CD4-positive, alpha-beta memory T cell (primary cell): ENCODE measurements at regions not wholly inside any gene's neighbourhood (a gene's known extent, or its start where the extent isn't known, plus 50 kb on each side); places are given as distances from the start of the nearest gene placed in this dataset.

Source experiments
- CTCF ChIA-PET: fragments of 350-600 bp; sonication (Branson Sonifier 250); formaldehyde crosslinking; loops from one replicate; lab custom pipeline; 2021; ENCODE audit warnings: inconsistent platforms; ENCODE audit not compliant: partially characterized antibody; lab: Charles Lee
- POLR2A ChIA-PET: fragments of 350-600 bp; sonication (Branson Sonifier 250); formaldehyde crosslinking; loops from one replicate; lab custom pipeline; 2021; ENCODE audit not compliant: partially characterized antibody; lab: Charles Lee
- DNase-seq, 5 donors: peaks; one replicate each; pipeline versions ENCODE4 v3.0.0 to v3.0.0-alpha.2; 2020 to 2022; ENCODE audit warnings: mixed read lengths in 1 of 5
- H3K27ac ChIP-seq: one replicate; pipeline ENCODE4 v1.7.0; 2013; ENCODE audit warnings: low read depth, low read length
- H3K27me3 ChIP-seq: 2 replicates; pipeline ENCODE4 v1.7.0; 2013; ENCODE audit warnings: mild to moderate bottlenecking, low read length, moderate library complexity; ENCODE audit not compliant: insufficient read depth
- H3K36me3 ChIP-seq: 2 replicates; pipeline ENCODE4 v1.7.0; 2013; ENCODE audit warnings: mild to moderate bottlenecking, low read length, moderate library complexity; ENCODE audit not compliant: insufficient read depth
- H3K4me1 ChIP-seq: 2 replicates; pipeline ENCODE4 v1.7.0; 2013; ENCODE audit warnings: mild to moderate bottlenecking, low read length, moderate library complexity; ENCODE audit not compliant: insufficient read depth
- H3K4me3 ChIP-seq, 2 donors: one replicate each; pipeline ENCODE4 v1.7.0; 2013; ENCODE audit warnings: low read length in 2 of 2, mild to moderate bottlenecking in 1 of 2
- H3K9me3 ChIP-seq, 2 donors: one replicate each; pipeline ENCODE4 v1.7.0; 2013; ENCODE audit warnings: low read length in 2 of 2, control low read depth in 1 of 2; ENCODE audit not compliant: control insufficient read depth in 1 of 2
- H3K27ac Mint-ChIP-seq, 7 donors: one replicate each; pipeline ENCODE4 v1.8.0; 2020 to 2021; ENCODE audit warnings: mixed read lengths in 7 of 7, mild to moderate bottlenecking in 6 of 7, inconsistent platforms in 3 of 7, moderate library complexity in 3 of 7
- H3K27me3 Mint-ChIP-seq, 2 donors: one replicate each; pipeline ENCODE4 v1.8.0; 2020 to 2021; ENCODE audit warnings: mixed read lengths in 2 of 2
- H3K36me3 Mint-ChIP-seq, 2 donors: one replicate each; pipeline ENCODE4 v1.8.0; 2020 to 2021; ENCODE audit warnings: mixed read lengths in 2 of 2, inconsistent platforms in 1 of 2, mild to moderate bottlenecking in 1 of 2
- H3K4me1 Mint-ChIP-seq, 4 donors: one replicate each; pipeline ENCODE4 v1.8.0; 2020 to 2021; ENCODE audit warnings: mixed read lengths in 4 of 4, mild to moderate bottlenecking in 1 of 4
- H3K4me3 Mint-ChIP-seq, 8 donors: one replicate each; pipeline ENCODE4 v1.8.0; 2020 to 2021; ENCODE audit warnings: mixed read lengths in 8 of 8, mild to moderate bottlenecking in 7 of 8, moderate library complexity in 6 of 8, inconsistent platforms in 3 of 8
- H3K9me3 Mint-ChIP-seq, 8 donors: one replicate each; pipeline ENCODE4 v1.8.0; 2020 to 2021; ENCODE audit warnings: mixed read lengths in 8 of 8, mild to moderate bottlenecking in 5 of 8, inconsistent platforms in 3 of 8, moderate library complexity in 1 of 8
- intact Hi-C: fragments of 100-400 bp; cut with micrococcal nuclease; formaldehyde crosslinking; loops from one replicate; pipeline ENCODE4 v1.15.1; 2023

DNA sequence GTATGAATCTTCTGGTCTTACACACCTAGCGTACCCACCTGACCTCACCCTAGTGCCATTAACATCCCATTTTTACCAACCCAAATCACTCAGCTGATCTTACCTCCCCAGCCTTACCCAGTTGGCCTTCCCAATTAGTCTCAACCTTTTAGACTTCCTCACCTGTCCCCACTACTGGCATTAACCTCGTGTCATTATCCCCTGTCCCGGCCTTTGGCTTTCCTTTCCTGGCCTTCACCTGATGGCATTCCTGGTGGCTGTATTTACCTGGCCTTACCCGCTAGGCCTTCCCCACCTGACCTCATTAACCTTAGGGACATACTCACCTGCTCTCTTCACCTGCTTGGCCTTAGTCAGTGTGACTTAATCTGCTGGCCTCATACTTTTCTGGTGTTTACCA, 104.1 kb downstream of the IL12A start:
- H3K36me3 Mint-ChIP-seq, result no peaks in the 10 kb centered on the region
- H3K4me1 Mint-ChIP-seq, result no peaks in the 10 kb centered on the region
- ChIA-PET POLR2A (no interaction called here), CTCF (no interaction called here)
- peaks cover 0 to 3% (median 0%) of the 10 kb centered on the region in 8 donors for H3K9me3 Mint-ChIP-seq
- intact Hi-C loops, result no loop called here
- Histone ChIP-seq H3K9me3 (no peaks in the 10 kb centered on the region), H3K27me3 (no peaks in the 10 kb centered on the region), H3K27ac (no peak overlapping the region), H3K36me3 (no peaks in the 10 kb centered on the region), H3K4me3 (no peak overlapping the region), H3K4me1 (no peaks in the 10 kb centered on the region)
- DNase-seq, result no peak
- H3K27ac Mint-ChIP-seq, result no peak overlapping the region
- H3K27me3 Mint-ChIP-seq, result no peaks in the 10 kb centered on the region
- H3K4me3 Mint-ChIP-seq, result no peak overlapping the region

DNA sequence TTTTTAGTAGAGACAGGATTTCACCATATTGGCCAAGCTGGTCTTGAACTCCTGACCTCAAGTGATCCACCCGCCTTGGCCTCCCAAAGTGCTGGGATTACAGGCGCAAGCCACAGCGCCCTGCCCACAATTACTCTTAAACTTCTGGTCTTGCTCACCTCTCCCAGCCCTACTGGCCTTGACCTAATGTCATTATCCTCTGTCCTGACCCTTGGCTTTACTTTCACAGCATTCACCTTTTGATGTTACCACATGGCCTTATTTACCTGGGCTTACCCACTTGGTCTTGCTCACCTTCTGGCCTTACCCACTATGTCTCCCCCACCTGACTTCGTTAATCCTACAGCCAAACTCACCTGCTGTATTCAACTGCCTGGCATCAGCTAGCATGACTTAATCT, 105.9 kb downstream of the IL12A start:
- Mint-ChIP-seq H3K4me1 (no peaks in the 10 kb centered on the region), H3K4me3 (no peak overlapping the region), H3K36me3 (no peaks in the 10 kb centered on the region), H3K27ac (no peak overlapping the region), H3K9me3 (peaks cover 0 to 2% (median 0%) of the 10 kb centered on the region in 8 donors), H3K27me3 (no peaks in the 10 kb centered on the region)
- CTCF ChIA-PET, result no interaction called here
- Histone ChIP-seq H3K9me3 (no peaks in the 10 kb centered on the region), H3K27ac (no peak overlapping the region), H3K4me3 (no peak overlapping the region), H3K36me3 (no peaks in the 10 kb centered on the region), H3K4me1 (no peaks in the 10 kb centered on the region), H3K27me3 (no peaks in the 10 kb centered on the region)
- intact Hi-C loops, result no loop called here
- no peak for DNase-seq
- POLR2A ChIA-PET, result no interaction called here

DNA sequence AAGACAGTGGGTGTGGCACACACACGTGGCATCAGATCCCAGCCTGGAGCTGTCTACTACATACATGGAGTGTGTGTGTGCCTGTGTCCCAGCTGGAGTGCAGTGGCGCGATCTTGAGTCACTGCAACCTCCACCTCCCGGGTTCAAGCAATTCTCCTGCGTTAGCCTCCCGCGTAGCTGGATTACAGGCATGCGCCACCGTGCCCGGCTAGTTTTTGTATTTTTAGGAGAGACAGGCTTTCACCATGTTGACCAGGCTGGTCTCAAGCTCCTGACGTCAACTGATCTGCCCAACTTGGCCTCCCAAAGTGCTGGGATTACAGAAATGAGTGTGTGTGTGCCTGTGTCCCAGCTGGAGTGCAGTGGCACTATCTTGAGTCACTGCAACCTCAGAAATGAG, 108.8 kb downstream of the IL12A start:
- Histone ChIP-seq H3K9me3 (no peaks in the 10 kb centered on the region), H3K4me1 (no peaks in the 10 kb centered on the region), H3K27ac (no peak overlapping the region), H3K4me3 (no peak overlapping the region), H3K27me3 (no peaks in the 10 kb centered on the region), H3K36me3 (no peaks in the 10 kb centered on the region)
- Mint-ChIP-seq H3K27me3 (peaks cover 0 to 7% of the 10 kb centered on the region in 2 donors), H3K4me3 (no peak overlapping the region), H3K27ac (no peak overlapping the region), H3K9me3 (peaks cover 0 to 3% (median 0%) of the 10 kb centered on the region in 8 donors), H3K36me3 (no peaks in the 10 kb centered on the region), H3K4me1 (no peaks in the 10 kb centered on the region)
- intact Hi-C loops, result no loop called here
- CTCF ChIA-PET, result no interaction called here
- no peak for DNase-seq
- POLR2A ChIA-PET, result no interaction called here

GRCh38 chr3:160098261-160098908, 109.8 kb downstream of the IL12A start:
- ChIA-PET POLR2A (no interaction called here), CTCF (no interaction called here)
- no peaks in the 10 kb centered on the region for H3K36me3 ChIP-seq
- H3K9me3 Mint-ChIP-seq, result peaks cover 0 to 3% (median 0%) of the 10 kb centered on the region in 8 donors
- no peaks in the 10 kb centered on the region for H3K9me3 ChIP-seq
- peaks cover 0 to 8% of the 10 kb centered on the region in 2 donors for H3K27me3 Mint-ChIP-seq
- no peaks in the 10 kb centered on the region for H3K27me3 ChIP-seq
- H3K36me3 Mint-ChIP-seq, result no peaks in the 10 kb centered on the region
- no peak for DNase-seq
- H3K4me3 Mint-ChIP-seq, result no peak overlapping the region
- no peak overlapping the region for H3K27ac Mint-ChIP-seq
- no peaks in the 10 kb centered on the region for H3K4me1 ChIP-seq
- H3K27ac ChIP-seq, result no peak overlapping the region
- intact Hi-C loops, result no loop called here
- no peak overlapping the region for H3K4me3 ChIP-seq
- no peaks in the 10 kb centered on the region for H3K4me1 Mint-ChIP-seq

DNA sequence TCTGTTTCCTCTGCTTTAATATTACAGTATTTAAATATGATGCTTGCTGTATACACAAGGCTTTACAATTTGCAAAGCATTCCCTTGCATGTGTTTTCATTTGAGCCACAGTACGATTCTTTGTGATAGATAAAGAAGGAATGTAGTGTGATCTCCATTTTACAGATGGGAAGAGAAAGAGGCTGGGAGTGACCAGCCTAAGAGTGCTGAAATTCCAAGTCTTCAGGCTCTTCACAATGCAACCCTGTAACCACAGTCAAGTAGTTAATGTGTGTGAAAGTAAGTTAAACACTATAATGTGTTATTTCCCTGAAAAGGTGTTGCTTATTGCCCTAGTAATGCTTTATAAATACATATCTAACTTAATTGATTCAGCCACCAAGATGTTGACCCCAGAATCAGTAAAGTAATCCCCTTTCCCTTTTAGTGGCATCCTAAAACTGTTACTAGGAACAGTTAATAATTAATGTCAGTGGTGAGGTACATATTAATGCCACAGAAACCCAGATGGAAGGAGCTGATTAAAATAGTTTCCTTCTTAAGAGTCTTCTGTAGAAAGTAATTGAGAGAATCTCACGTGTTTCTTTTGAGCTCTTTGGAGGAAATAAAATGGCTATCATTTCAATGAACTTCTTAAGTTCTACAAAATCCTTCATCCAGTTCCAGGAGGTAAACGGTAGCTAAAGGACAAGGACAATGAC, 110.4 kb downstream of the IL12A start:
- no peak for DNase-seq
- H3K4me3 Mint-ChIP-seq, result no peak overlapping the region
- H3K4me1 ChIP-seq, result no peaks in the 10 kb centered on the region
- POLR2A ChIA-PET, result no interaction called here
- no peaks in the 10 kb centered on the region for H3K4me1 Mint-ChIP-seq
- intact Hi-C loops, result no loop called here
- CTCF ChIA-PET, result no interaction called here
- no peak overlapping the region for H3K27ac Mint-ChIP-seq
- no peak overlapping the region for H3K27ac ChIP-seq
- no peaks in the 10 kb centered on the region for H3K9me3 ChIP-seq
- H3K27me3 Mint-ChIP-seq, result peaks cover 0 to 8% of the 10 kb centered on the region in 2 donors
- H3K36me3 Mint-ChIP-seq, result no peaks in the 10 kb centered on the region
- peaks cover 0 to 3% (median 0%) of the 10 kb centered on the region in 8 donors for H3K9me3 Mint-ChIP-seq
- no peaks in the 10 kb centered on the region for H3K27me3 ChIP-seq
- no peaks in the 10 kb centered on the region for H3K36me3 ChIP-seq
- no peak overlapping the region for H3K4me3 ChIP-seq

DNA sequence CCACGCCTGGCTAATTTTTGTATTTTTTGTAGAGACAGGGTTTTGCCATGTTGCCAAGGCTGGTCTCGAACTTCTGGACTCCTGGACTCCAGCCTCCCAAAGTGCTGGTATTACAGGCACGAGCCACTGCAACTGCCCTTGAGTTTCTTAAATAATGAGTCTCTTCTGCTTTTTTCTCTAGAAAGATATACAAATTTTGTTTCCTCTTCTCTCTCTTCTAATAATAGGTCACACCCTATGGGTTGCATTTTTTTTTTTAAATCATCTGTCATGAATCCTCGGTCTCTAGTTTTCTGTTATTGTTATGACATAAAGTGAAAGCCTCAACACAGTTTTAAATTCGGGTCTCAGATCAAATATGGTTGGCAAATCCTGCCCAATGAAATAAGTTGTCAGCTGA, 111.2 kb downstream of the IL12A start:
- no peak overlapping the region for H3K4me3 ChIP-seq
- Mint-ChIP-seq H3K27ac (no peak overlapping the region), H3K4me1 (no peaks in the 10 kb centered on the region), H3K36me3 (no peaks in the 10 kb centered on the region), H3K9me3 (peaks cover 0 to 3% (median 0%) of the 10 kb centered on the region in 8 donors), H3K4me3 (no peak overlapping the region), H3K27me3 (peaks cover 0 to 8% of the 10 kb centered on the region in 2 donors)
- no peak for DNase-seq
- H3K4me1 ChIP-seq, result no peaks in the 10 kb centered on the region
- no peak overlapping the region for H3K27ac ChIP-seq
- no peaks in the 10 kb centered on the region for H3K27me3 ChIP-seq
- intact Hi-C loops, result no loop called here
- H3K9me3 ChIP-seq, result no peaks in the 10 kb centered on the region
- no peaks in the 10 kb centered on the region for H3K36me3 ChIP-seq
- POLR2A ChIA-PET, result no interaction called here
- CTCF ChIA-PET, result no interaction called here

GRCh38 chr3:160100610-160101009, 112.0 kb downstream of the IL12A start:
- no peaks in the 10 kb centered on the region for H3K27me3 ChIP-seq
- H3K27me3 Mint-ChIP-seq, result peaks cover 0 to 8% of the 10 kb centered on the region in 2 donors
- ChIA-PET POLR2A (no interaction called here), CTCF (no interaction called here)
- H3K36me3 ChIP-seq, result no peaks in the 10 kb centered on the region
- no peak overlapping the region for H3K4me3 Mint-ChIP-seq
- H3K36me3 Mint-ChIP-seq, result no peaks in the 10 kb centered on the region
- no peak overlapping the region for H3K4me3 ChIP-seq
- no peak for DNase-seq
- no peak overlapping the region for H3K27ac Mint-ChIP-seq
- intact Hi-C loops, result no loop called here
- H3K9me3 ChIP-seq, result no peaks in the 10 kb centered on the region
- H3K27ac ChIP-seq, result no peak overlapping the region
- no peaks in the 10 kb centered on the region for H3K4me1 ChIP-seq
- H3K4me1 Mint-ChIP-seq, result no peaks in the 10 kb centered on the region
- peaks cover 0 to 3% (median 0%) of the 10 kb centered on the region in 8 donors for H3K9me3 Mint-ChIP-seq
